GM18505 (cell line): ENCODE measurements at regions not wholly inside any gene's neighbourhood (a gene's known extent, or its start where the extent isn't known, plus 50 kb on each side); places are given as distances from the start of the nearest gene placed in this dataset.
A peak's percentile ranks its signal among the peaks of the same experiment; 100 is the strongest.
"Not testable (repeated sequence)": the region's sequence is repeated elsewhere in the genome, so short reads cannot be mapped to it uniquely, and the experiment has no call there.

Experiments
- ATAC-seq: cut with Tn5 transposase; IDR thresholded peaks from one replicate; pipeline ENCODE4 v1.9.1; 2021; ENCODE audit not compliant: unreplicated experiment

- ATAC-seq, result peak; percentile 46
These were observed 5397.7 kb upstream of the TPTE start for GRCh38 chr21:5123655-5124054.

- peak; percentile 89 for ATAC-seq
These were observed 5393.1 kb upstream of the TPTE start for GRCh38 chr21:5128261-5128660.

GRCh38 chr21:5133824-5134223 lies 5387.6 kb upstream of the TPTE start:
- ATAC-seq, result not testable (repeated sequence)

- ATAC-seq, result not testable (repeated sequence)
These were observed 5385.0 kb upstream of the TPTE start for GRCh38 chr21:5136406-5136805.

GRCh38 chr21:5137006-5137405 lies 5384.4 kb upstream of the TPTE start:
- ATAC-seq, result not testable (repeated sequence)

GRCh38 chr21:5138687-5139086 lies 5382.7 kb upstream of the TPTE start:
- ATAC-seq, result not testable (repeated sequence)

GRCh38 chr21:5139528-5139927 lies 5381.9 kb upstream of the TPTE start:
- ATAC-seq, result not testable (repeated sequence)

GRCh38 chr21:5143011-5143410 lies 5378.4 kb upstream of the TPTE start:
- not testable (repeated sequence) for ATAC-seq

- not testable (repeated sequence) for ATAC-seq
These were observed 5376.7 kb upstream of the TPTE start for GRCh38 chr21:5144731-5145130.

GRCh38 chr21:5147685-5148084 lies 5373.7 kb upstream of the TPTE start:
- not testable (repeated sequence) for ATAC-seq

GRCh38 chr21:5149222-5149621 lies 5372.2 kb upstream of the TPTE start:
- not testable (repeated sequence) for ATAC-seq

- ATAC-seq, result not testable (repeated sequence)
These were observed 5367.3 kb upstream of the TPTE start for GRCh38 chr21:5153842-5154640.

GRCh38 chr21:5154641-5154982 lies 5366.8 kb upstream of the TPTE start:
- ATAC-seq, result peak; percentile 96

GRCh38 chr21:5162693-5163574 lies 5358.4 kb upstream of the TPTE start:
- ATAC-seq, result not testable (repeated sequence)

GRCh38 chr21:5165829-5166228 lies 5355.6 kb upstream of the TPTE start:
- not testable (repeated sequence) for ATAC-seq
